ENCODE measurements at regions not wholly inside any gene's neighbourhood (a gene's known extent, or its start where the extent isn't known, plus 50 kb on each side); places are given as distances from the start of the nearest gene placed in this dataset.

DNA sequence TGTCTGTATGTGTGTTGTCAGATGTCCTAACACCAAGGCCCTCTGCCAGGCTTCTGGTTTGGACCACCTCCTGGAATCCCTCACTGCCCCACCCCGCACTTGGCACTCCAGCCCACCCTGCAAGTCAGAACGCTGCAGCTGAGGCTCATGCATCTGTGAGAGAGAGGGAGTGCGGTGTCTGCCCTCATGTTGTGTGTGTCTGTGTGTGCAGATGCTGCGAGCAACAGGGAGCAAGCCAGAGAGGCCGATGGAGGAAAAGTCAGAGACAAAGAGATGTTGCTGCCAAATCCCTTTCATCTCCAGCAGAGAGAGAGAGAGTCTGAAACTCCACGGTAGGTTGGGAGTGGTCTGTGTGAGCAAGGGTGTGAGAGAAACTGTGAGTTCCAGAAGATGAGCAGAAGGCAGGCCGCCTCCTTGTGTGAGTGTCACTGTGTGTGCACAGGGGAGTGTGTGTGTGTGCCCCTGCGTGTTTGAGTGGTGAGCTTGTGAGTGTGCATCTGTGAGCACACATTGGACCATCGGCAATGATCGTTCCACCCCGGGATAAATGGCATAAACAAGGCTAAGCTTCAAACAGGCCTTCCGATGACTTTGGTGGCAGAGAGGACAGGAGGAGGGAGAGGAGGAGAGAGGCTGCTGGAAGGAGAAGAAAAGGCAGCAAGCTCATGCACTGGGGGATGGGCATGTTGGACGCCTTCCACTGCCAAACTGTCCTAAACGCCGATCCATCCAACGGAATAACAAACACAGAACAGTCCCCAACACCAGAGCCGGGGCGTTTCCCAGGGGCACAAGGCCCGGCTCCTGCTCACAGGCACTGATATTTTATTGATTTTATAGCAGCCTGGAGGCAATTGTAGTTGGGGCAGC is 99.2 kb upstream of the GRIK3 start:
- intact Hi-C loops (cut with micrococcal nuclease) = no loop called here

DNA sequence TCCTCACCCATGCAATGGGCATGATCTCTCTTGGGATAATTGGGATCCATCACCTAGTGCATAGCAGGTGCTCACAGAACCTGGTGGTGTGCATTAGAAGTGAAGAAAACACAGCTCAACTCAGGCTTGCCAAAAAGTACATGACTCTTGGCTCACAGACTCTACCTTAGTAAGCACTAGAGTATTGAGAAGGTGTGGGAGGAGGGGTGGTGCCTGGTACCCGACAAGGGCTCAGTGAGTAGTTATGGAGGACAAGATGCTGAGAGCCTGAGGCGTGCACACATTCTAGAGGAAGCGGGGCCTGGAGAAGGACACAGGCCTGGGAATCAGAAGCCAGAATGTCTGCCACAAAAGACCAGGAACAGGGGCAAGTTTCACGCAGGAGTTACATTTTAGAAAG is 100.3 kb upstream of the GRIK3 start:
- ChIA-PET CTCF (interaction anchor here (1.2 kb wide), 1 partner anchor 23 kb away, joined by 3 read pairs; no protein-coding TSS in a partner anchor), POLR2A (no interaction called here)
- no peak for TF ChIP-seq GATA2 (IDR thresholded peaks at IDR 0.05; ENCODE audit: insufficient read depth, insufficient read length, low read depth, low read length)
- TF ChIP-seq POLR2A (IDR thresholded peaks at IDR 0.05; ENCODE audit: low read depth, low read length) = no peak
- no peak for TF ChIP-seq JUN (IDR thresholded peaks at IDR 0.05; ENCODE audit: borderline replicate concordance, insufficient read depth, insufficient read length, low read depth)
- no peak for TF ChIP-seq EZH2 (IDR thresholded peaks at IDR 0.05; ENCODE audit: borderline replicate concordance, low read depth, low read length, severe bottlenecking)
- TF ChIP-seq, protein P1, sequence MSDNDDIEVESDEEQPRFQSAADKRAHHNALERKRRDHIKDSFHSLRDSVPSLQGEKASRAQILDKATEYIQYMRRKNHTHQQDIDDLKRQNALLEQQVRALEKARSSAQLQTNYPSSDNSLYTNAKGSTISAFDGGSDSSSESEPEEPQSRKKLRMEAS (IDR thresholded peaks at IDR 0.05; ENCODE audit: insufficient read depth, insufficient read length) = no peak
- no peak for TF ChIP-seq POLR2AphosphoS5 (IDR thresholded peaks at IDR 0.05; ENCODE audit: insufficient read depth, low read depth, low read length)
- TF ChIP-seq FOS (IDR thresholded peaks at IDR 0.05; ENCODE audit: borderline replicate concordance, insufficient read depth, low read length) = no peak
- TF ChIP-seq, protein P2, sequence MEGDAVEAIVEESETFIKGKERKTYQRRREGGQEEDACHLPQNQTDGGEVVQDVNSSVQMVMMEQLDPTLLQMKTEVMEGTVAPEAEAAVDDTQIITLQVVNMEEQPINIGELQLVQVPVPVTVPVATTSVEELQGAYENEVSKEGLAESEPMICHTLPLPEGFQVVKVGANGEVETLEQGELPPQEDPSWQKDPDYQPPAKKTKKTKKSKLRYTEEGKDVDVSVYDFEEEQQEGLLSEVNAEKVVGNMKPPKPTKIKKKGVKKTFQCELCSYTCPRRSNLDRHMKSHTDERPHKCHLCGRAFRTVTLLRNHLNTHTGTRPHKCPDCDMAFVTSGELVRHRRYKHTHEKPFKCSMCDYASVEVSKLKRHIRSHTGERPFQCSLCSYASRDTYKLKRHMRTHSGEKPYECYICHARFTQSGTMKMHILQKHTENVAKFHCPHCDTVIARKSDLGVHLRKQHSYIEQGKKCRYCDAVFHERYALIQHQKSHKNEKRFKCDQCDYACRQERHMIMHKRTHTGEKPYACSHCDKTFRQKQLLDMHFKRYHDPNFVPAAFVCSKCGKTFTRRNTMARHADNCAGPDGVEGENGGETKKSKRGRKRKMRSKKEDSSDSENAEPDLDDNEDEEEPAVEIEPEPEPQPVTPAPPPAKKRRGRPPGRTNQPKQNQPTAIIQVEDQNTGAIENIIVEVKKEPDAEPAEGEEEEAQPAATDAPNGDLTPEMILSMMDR (IDR thresholded peaks at IDR 0.05; ENCODE audit: extremely low read depth in 1 of 2, insufficient read depth in 1 of 2, low read depth in 1 of 2, low read length in 2 of 2) = no peak
- TF ChIP-seq MYC (IDR thresholded peaks at IDR 0.05; ENCODE audit: low read depth, low read length) = no peak
- H4K20me1 ChIP-seq (replicated peaks; ENCODE audit: control insufficient read depth, extremely low read depth, insufficient read depth, low read length) = no peaks in the 10 kb centered on the region
- H3K9me3 ChIP-seq (replicated peaks; ENCODE audit: control insufficient read depth, insufficient read depth, low read length) = no peaks in the 10 kb centered on the region
- H2AFZ ChIP-seq (ENCODE audit: low read depth, low read length) = no peak overlapping the region
- dilution Hi-C loops (cut with MboI; ENCODE audit: extremely low pct_ligation_motif_present, low sequenced_read_pairs) (no loop called here), intact Hi-C loops (cut with micrococcal nuclease) (no loop called here)
- H3K36me3 ChIP-seq (ENCODE audit: control insufficient read depth in 2 of 2, extremely low read depth in 1 of 2, insufficient read depth in 2 of 2, low read length in 2 of 2) = no peaks in the 10 kb centered on the region
- FAIRE-seq (no peak), DNase-seq (ENCODE audit: low read depth, low spot score) (no peak)
- no TSS peak for BruUV-seq (replicated peaks)
- H3K4me1 ChIP-seq (ENCODE audit: control insufficient read depth, extremely low read depth, insufficient read depth, low read length) = no peaks in the 10 kb centered on the region
- H3K4me3 ChIP-seq (replicated peaks in 1 of 3; ENCODE audit: insufficient read depth in 1 of 3, low read depth in 1 of 3, low read length in 3 of 3) = no peak overlapping the region
- no peaks in the 10 kb centered on the region for H3K79me2 ChIP-seq (ENCODE audit: control insufficient read depth, insufficient read depth, low read length)
- H3K27me3 ChIP-seq (ENCODE audit: control insufficient read depth in 2 of 2, insufficient read depth in 2 of 2, low read length in 2 of 2) = no peaks in the 10 kb centered on the region
- H3K27ac ChIP-seq (ENCODE audit: insufficient read depth, low read depth, low read length) = no peak overlapping the region
- H3K9ac ChIP-seq (replicated peaks; ENCODE audit: extremely low read depth, insufficient read depth, low read length) = no peak overlapping the region
- H3K9me1 ChIP-seq (replicated peaks; ENCODE audit: control insufficient read depth, extremely low read depth, insufficient read depth, low read length) = no peaks in the 10 kb centered on the region
- no peak overlapping the region for H3K4me2 ChIP-seq (ENCODE audit: insufficient read depth, low read length)

More for the DNA sequence above, 99.2 kb upstream of the GRIK3 start:
- Histone ChIP-seq H3K27me3 (ENCODE audit: control insufficient read depth in 2 of 2, insufficient read depth in 2 of 2, low read length in 2 of 2) (no peaks in the 10 kb centered on the region), H3K9me3 (replicated peaks; ENCODE audit: control insufficient read depth, insufficient read depth, low read length) (no peaks in the 10 kb centered on the region), H3K4me2 (ENCODE audit: insufficient read depth, low read length) (no peak overlapping the region), H4K20me1 (replicated peaks; ENCODE audit: control insufficient read depth, extremely low read depth, insufficient read depth, low read length) (no peaks in the 10 kb centered on the region), H3K9me1 (replicated peaks; ENCODE audit: control insufficient read depth, extremely low read depth, insufficient read depth, low read length) (no peaks in the 10 kb centered on the region), H3K4me3 (replicated peaks in 1 of 3; ENCODE audit: insufficient read depth in 1 of 3, low read depth in 1 of 3, low read length in 3 of 3) (no peak overlapping the region), H2AFZ (ENCODE audit: low read depth, low read length) (no peak overlapping the region), H3K79me2 (ENCODE audit: control insufficient read depth, insufficient read depth, low read length) (no peaks in the 10 kb centered on the region), H3K4me1 (ENCODE audit: control insufficient read depth, extremely low read depth, insufficient read depth, low read length) (no peaks in the 10 kb centered on the region), H3K27ac (ENCODE audit: insufficient read depth, low read depth, low read length) (no peak overlapping the region), H3K36me3 (ENCODE audit: control insufficient read depth in 2 of 2, extremely low read depth in 1 of 2, insufficient read depth in 2 of 2, low read length in 2 of 2) (no peaks in the 10 kb centered on the region), H3K9ac (replicated peaks; ENCODE audit: extremely low read depth, insufficient read depth, low read length) (no peak overlapping the region)
- TF ChIP-seq, protein P1 (IDR thresholded peaks at IDR 0.05; ENCODE audit: insufficient read depth, insufficient read length) = no peak
- no peak for TF ChIP-seq POLR2A (IDR thresholded peaks at IDR 0.05; ENCODE audit: low read depth, low read length)
- TF ChIP-seq GATA2 (IDR thresholded peaks at IDR 0.05; ENCODE audit: insufficient read depth, insufficient read length, low read depth, low read length) = no peak
- no peak for TF ChIP-seq JUN (IDR thresholded peaks at IDR 0.05; ENCODE audit: borderline replicate concordance, insufficient read depth, insufficient read length, low read depth)
- no peak for TF ChIP-seq POLR2AphosphoS5 (IDR thresholded peaks at IDR 0.05; ENCODE audit: insufficient read depth, low read depth, low read length)
- dilution Hi-C loops (cut with MboI; ENCODE audit: extremely low pct_ligation_motif_present, low sequenced_read_pairs) = no loop called here
- POLR2A ChIA-PET = no interaction called here
- FAIRE-seq = no peak
- DNase-seq (ENCODE audit: low read depth, low spot score) = no peak
- BruUV-seq (replicated peaks) = no TSS peak
- CTCF ChIA-PET = no interaction called here

All from endothelial cell of umbilical vein (primary cell).